ENCODE measurements at regions not wholly inside any gene's neighbourhood (a gene's known extent, or its start where the extent isn't known, plus 50 kb on each side); places are given as distances from the start of the nearest gene placed in this dataset.

- Histone ChIP-seq H3K4me3 (ENCODE audit: low read depth, low read length) (no peak overlapping the region), H3K27me3 (ENCODE audit: control insufficient read depth, insufficient read depth, low read length) (no peaks in the 10 kb centered on the region), H3K36me3 (ENCODE audit: control insufficient read depth, insufficient read depth, low read length) (no peaks in the 10 kb centered on the region)
- no peak for DNase-seq (ENCODE audit: low read depth)
- no peak for TF ChIP-seq CTCF (IDR thresholded peaks at IDR 0.05; ENCODE audit: insufficient read depth, low read length, poor library complexity, severe bottlenecking)
These were observed 56.3 kb upstream of the ZNF521 start for GRCh38 chr18:25408293-25408692.
